Cardiac muscle cell (in vitro differentiated cells and primary cell): ENCODE measurements at regions not wholly inside any gene's neighbourhood (a gene's known extent, or its start where the extent isn't known, plus 50 kb on each side); places are given as distances from the start of the nearest gene placed in this dataset.

ENCODE experiments used
- DNase-seq, 2 donors: peaks; one replicate each; pipeline versions ENCODE4 v3.0.0 to v3.0.0-alpha.2; 2010 to 2017; ENCODE audit warnings: low read depth in 1 of 2, low spot score in 1 of 2
- H3K27ac ChIP-seq: fragments of 200-600 bp; sonication (generic); 2 replicates; pipeline ENCODE4 v1.5.1; 2016
- H3K27me3 ChIP-seq: fragments of 200-600 bp; sonication (generic); 2 replicates; pipeline ENCODE4 v1.6.0; 2016; ENCODE audit warnings: control low read depth
- H3K36me3 ChIP-seq: fragments of 200-600 bp; sonication (generic); 2 replicates; pipeline ENCODE4 v1.5.1; 2016; ENCODE audit warnings: control low read depth
- H3K4me1 ChIP-seq: fragments of 200-600 bp; sonication (generic); 2 replicates; pipeline ENCODE4 v1.8.1; 2017; ENCODE audit warnings: low read depth, mild to moderate bottlenecking, mixed run types
- H3K4me3 ChIP-seq: fragments of 200-600 bp; sonication (generic); 2 replicates; pipeline ENCODE4 v1.5.1; 2016; ENCODE audit warnings: mild to moderate bottlenecking
- H3K9me3 ChIP-seq: fragments of 200-600 bp; sonication (generic); 2 replicates; pipeline ENCODE4 v1.5.1; 2017; ENCODE audit warnings: low read depth, mild to moderate bottlenecking, control low read depth
- TF ChIP-seq, protein P1 (sequence below): IDR thresholded peaks from 2 replicates; pipeline ENCODE4 v1.5.1; 2012; ENCODE audit warnings: low read depth, mild to moderate bottlenecking, low read length

DNA sequence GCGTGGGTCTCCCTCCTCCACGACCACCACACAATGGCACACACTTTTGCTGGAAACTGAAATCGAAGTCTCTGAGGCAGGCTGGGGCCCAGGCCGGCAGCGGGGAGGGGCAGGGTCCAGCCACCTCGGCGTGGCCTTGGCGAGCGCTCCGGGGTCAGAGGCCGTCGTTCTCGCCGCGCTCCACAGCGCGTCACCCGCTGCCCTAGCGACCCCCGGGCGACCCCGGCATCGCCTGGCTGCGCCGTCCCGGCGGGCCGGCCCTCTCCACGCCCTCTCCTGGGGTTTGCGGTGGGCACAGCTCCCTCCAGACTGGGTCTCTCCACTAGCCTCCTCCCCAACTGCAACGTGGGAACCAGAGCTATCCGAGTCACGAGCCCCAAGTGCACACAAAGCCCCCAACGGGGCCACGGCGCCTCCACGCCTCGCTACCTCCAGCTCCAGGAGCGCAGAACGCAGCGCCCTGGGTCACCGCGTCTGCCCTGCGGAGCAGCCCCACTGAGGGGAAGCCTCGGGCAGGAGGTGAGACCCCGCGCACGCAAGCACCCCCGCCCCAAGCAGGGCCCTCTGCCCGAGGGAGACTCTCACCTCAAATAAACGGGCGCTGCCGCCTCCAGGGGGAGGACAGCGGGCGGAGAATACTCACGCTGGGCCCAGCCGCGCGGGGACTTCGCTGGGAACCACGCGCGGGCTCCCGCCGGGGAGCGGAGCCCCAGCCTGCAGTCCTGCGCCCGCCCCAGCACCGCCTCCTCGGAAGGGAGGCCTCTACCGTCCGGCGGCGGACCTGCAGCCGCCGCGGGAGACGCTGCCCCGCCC lies 134.0 kb upstream of the BARHL2 start:
- Histone ChIP-seq H3K27ac (no peak overlapping the region), H3K4me1 (no peaks in the 10 kb centered on the region), H3K4me3 (peak overlapping the region; percentile 61), H3K36me3 (no peaks in the 10 kb centered on the region), H3K27me3 (peaks cover 74% of the 10 kb centered on the region), H3K9me3 (no peaks in the 10 kb centered on the region)
- peak; percentile 88 for DNase-seq
- TF ChIP-seq, protein P1, sequence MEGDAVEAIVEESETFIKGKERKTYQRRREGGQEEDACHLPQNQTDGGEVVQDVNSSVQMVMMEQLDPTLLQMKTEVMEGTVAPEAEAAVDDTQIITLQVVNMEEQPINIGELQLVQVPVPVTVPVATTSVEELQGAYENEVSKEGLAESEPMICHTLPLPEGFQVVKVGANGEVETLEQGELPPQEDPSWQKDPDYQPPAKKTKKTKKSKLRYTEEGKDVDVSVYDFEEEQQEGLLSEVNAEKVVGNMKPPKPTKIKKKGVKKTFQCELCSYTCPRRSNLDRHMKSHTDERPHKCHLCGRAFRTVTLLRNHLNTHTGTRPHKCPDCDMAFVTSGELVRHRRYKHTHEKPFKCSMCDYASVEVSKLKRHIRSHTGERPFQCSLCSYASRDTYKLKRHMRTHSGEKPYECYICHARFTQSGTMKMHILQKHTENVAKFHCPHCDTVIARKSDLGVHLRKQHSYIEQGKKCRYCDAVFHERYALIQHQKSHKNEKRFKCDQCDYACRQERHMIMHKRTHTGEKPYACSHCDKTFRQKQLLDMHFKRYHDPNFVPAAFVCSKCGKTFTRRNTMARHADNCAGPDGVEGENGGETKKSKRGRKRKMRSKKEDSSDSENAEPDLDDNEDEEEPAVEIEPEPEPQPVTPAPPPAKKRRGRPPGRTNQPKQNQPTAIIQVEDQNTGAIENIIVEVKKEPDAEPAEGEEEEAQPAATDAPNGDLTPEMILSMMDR: peak; percentile 52

DNA sequence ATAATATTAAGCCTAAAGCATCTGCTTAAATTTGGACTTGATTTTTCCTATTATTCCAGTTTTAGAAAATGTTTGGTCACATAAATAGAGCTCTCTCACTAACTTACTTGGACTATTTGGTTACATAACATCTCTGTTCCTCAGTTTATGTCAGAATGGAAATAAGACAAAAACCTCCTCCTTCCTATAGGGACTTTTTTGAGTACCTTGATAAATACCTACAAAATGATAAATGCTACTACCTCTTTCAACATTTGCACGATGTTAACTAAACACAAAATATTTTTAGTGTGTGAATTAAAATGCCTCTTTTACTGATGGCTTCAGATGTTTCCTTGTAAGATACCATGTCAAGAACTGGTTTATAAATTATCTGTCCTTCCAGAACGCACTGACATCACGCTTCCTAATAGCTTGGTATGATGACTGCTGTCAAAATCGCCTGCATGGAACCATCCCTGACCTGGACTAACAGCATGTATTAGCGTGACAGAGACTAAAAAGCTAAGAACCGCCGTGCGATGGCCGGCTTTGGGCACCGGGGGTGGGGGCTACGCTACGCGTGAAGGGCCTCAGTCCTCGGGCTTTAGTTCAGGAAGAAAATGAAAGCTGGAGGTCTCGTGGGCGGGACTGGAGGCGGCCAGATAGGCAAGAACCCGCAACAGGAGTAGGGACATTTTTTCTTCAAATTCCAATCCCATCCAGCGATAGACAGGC lies 133.2 kb upstream of the BARHL2 start:
- Histone ChIP-seq H3K4me1 (no peaks in the 10 kb centered on the region), H3K27ac (no peak overlapping the region), H3K9me3 (no peaks in the 10 kb centered on the region), H3K27me3 (peaks cover 82% of the 10 kb centered on the region), H3K4me3 (peak overlapping the region; percentile 61), H3K36me3 (no peaks in the 10 kb centered on the region)
- peak; percentile 27 to 51 for DNase-seq
- TF ChIP-seq, protein P1: no peak

DNA sequence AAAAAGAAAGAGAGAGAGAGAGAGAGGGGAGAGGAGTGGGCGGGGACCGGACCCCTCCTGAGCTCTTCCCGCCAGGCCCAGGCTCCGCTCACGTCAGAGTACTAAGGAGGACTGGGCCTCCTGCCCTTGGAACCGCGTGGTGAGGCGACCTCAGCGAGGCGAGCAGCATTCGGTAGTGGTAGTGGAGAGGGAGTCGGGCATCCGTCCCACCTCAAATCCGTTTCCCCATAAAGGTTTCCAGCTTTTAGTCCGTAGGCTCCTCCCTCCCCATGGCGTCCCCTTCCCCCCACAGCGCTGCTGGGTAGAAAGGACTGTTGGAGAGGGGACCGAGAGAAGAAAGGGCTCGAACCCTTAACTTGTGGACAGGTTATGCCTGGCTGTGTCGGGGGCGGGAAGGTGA lies 124.4 kb upstream of the BARHL2 start:
- Histone ChIP-seq H3K4me3 (no peak overlapping the region), H3K36me3 (no peaks in the 10 kb centered on the region), H3K27ac (no peak overlapping the region), H3K27me3 (peaks cover 98% of the 10 kb centered on the region), H3K4me1 (no peaks in the 10 kb centered on the region), H3K9me3 (no peaks in the 10 kb centered on the region)
- TF ChIP-seq, protein P1: no peak
- DNase-seq: no peak

DNA sequence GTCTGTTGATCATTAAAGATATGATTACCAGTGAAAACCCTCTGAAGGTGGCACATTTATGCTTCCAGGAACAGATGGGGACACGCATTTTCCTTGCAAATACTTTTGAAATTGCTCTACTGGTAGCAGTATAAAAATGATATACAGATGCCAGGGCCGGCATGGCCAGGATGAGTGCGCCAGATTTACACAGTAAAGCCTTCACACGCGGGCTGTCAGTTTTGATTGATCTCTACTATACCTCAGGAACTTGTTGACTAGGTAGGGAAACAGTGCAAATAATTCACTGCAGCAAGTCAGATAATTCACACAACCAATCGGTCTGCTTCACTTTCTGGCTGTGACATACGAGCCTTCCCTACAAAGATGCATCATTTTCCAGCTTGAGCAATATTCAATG lies 123.2 kb upstream of the BARHL2 start:
- H3K4me3 ChIP-seq: no peak overlapping the region
- DNase-seq: no peak
- H3K36me3 ChIP-seq: no peaks in the 10 kb centered on the region
- H3K9me3 ChIP-seq: no peaks in the 10 kb centered on the region
- peaks cover 9% of the 10 kb centered on the region for H3K4me1 ChIP-seq
- H3K27ac ChIP-seq: no peak overlapping the region
- H3K27me3 ChIP-seq: peaks cover 98% of the 10 kb centered on the region
- TF ChIP-seq, protein P1: no peak

DNA sequence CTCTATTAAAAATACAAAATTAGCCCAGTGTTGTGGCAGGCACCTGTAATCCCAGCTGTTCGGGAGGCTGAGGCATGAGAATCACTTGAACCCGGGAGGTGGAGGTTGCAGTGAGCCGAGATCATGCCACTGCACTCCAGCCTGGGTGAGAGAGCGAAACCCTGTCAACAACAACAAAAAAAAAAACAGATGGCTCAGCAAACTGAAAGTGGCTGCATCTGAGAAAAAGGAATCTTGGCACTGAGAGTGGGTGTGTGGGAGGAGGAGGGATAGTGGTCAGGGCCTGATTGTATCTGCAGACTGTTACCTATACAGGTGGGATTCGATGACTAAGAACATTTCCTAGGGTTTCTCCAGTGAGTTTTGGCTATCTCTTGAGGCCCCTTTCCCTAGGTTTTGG lies 122.2 kb upstream of the BARHL2 start:
- H3K4me3 ChIP-seq: no peak overlapping the region
- TF ChIP-seq, protein P1: no peak

More for the DNA sequence above, 122.2 kb upstream of the BARHL2 start:
- Histone ChIP-seq H3K27me3 (peaks cover 98% of the 10 kb centered on the region), H3K36me3 (no peaks in the 10 kb centered on the region), H3K4me1 (peaks cover 10% of the 10 kb centered on the region), H3K27ac (no peak overlapping the region), H3K9me3 (no peaks in the 10 kb centered on the region)
- DNase-seq: no peak
